ENCODE measurements at regions not wholly inside any gene's neighbourhood (a gene's known extent, or its start where the extent isn't known, plus 50 kb on each side); places are given as distances from the start of the nearest gene placed in this dataset.

- DNase-seq, result no peak
Measured at GRCh38 chr13:75038393-75039113, 443.4 kb downstream of the TBC1D4 start.

- DNase-seq, result no peak
Measured at GRCh38 chr13:75025956-75026355, 456.0 kb downstream of the TBC1D4 start.

GRCh38 chr13:75024602-75025001 is 457.4 kb downstream of the TBC1D4 start:
- no peak for DNase-seq

GRCh38 chr13:75023609-75024008 is 458.4 kb downstream of the TBC1D4 start:
- DNase-seq, result no peak

- no peak for DNase-seq
Measured at GRCh38 chr13:75021151-75021550, 460.8 kb downstream of the TBC1D4 start.

GRCh38 chr13:75016225-75016624 is 465.7 kb downstream of the TBC1D4 start:
- DNase-seq, result no peak

GRCh38 chr13:75013818-75014217 is 468.2 kb downstream of the TBC1D4 start:
- no peak for DNase-seq

- DNase-seq, result no peak
Measured at GRCh38 chr13:75010941-75011340, 471.0 kb downstream of the TBC1D4 start.

GRCh38 chr13:75008926-75009325 is 473.0 kb downstream of the TBC1D4 start:
- DNase-seq, result no peak

- no peak for DNase-seq
Measured at GRCh38 chr13:74990992-74991391, 491.0 kb downstream of the TBC1D4 start.

GRCh38 chr13:74987124-74987690 is 494.8 kb downstream of the TBC1D4 start:
- no peak for DNase-seq

- no peak for DNase-seq
Measured at GRCh38 chr13:74986609-74987008, 495.4 kb downstream of the TBC1D4 start.

- no peak for DNase-seq
Measured at GRCh38 chr13:74979703-74980102, 502.3 kb downstream of the TBC1D4 start.

GRCh38 chr13:74978591-74978990 is 503.4 kb downstream of the TBC1D4 start:
- no peak for DNase-seq

GRCh38 chr13:74977498-74977897 is 504.5 kb downstream of the TBC1D4 start:
- DNase-seq, result no peak

GRCh38 chr13:74975111-74975510 is 506.9 kb downstream of the TBC1D4 start:
- no peak for DNase-seq

- no peak for DNase-seq
Measured at GRCh38 chr13:74973935-74974879, 507.8 kb downstream of the TBC1D4 start.

GRCh38 chr13:74969419-74969818 is 512.5 kb downstream of the TBC1D4 start:
- no peak for DNase-seq

- no peak for DNase-seq
Measured at GRCh38 chr13:74966814-74967424, 515.0 kb downstream of the TBC1D4 start.

GRCh38 chr13:74966275-74966674 is 515.7 kb downstream of the TBC1D4 start:
- no peak for DNase-seq

- no peak for DNase-seq
Measured at GRCh38 chr13:74945637-74946036, 536.3 kb downstream of the TBC1D4 start.

- DNase-seq, result no peak
Measured at GRCh38 chr13:74931698-74932433, 550.1 kb downstream of the TBC1D4 start.

All from stimulated activated CD4-positive, alpha-beta T cell treated with anti-CD3 and anti-CD28 coated beads, Interleukin-1b, Interleukin-23, amount 100 ng/mL, for 48 hours (primary cell).